ENCODE measurements at regions not wholly inside any gene's neighbourhood (a gene's known extent, or its start where the extent isn't known, plus 50 kb on each side); places are given as distances from the start of the nearest gene placed in this dataset.
"Not testable (repeated sequence)": the region's sequence is repeated elsewhere in the genome, so short reads cannot be mapped to it uniquely, and the experiment has no call there.

- DNase-seq: no peak
These were observed 132.6 kb downstream of the PRL start for GRCh38 chr6:22164236-22164635.

GRCh38 chr6:22171006-22171405 lies 125.8 kb downstream of the PRL start:
- not testable (repeated sequence) for DNase-seq

GRCh38 chr6:22171885-22172284 lies 125.0 kb downstream of the PRL start:
- DNase-seq: not testable (repeated sequence)

GRCh38 chr6:22173311-22173710 lies 123.5 kb downstream of the PRL start:
- DNase-seq: no peak

GRCh38 chr6:22180250-22180649 lies 116.6 kb downstream of the PRL start:
- DNase-seq: not testable (repeated sequence)

GRCh38 chr6:22184371-22184770 lies 112.5 kb downstream of the PRL start:
- DNase-seq: no peak

GRCh38 chr6:22189946-22190345 lies 106.9 kb downstream of the PRL start:
- no peak for DNase-seq

GRCh38 chr6:22194188-22194921 lies 102.5 kb downstream of the PRL start:
- peak in 1 of 2 donors; percentile 22 for DNase-seq

GRCh38 chr6:22199771-22200170 lies 97.1 kb downstream of the PRL start:
- no peak for DNase-seq

- no peak for DNase-seq
These were observed 92.7 kb downstream of the PRL start for GRCh38 chr6:22204153-22204552.

- DNase-seq: no peak
These were observed 91.6 kb downstream of the PRL start for GRCh38 chr6:22205266-22205665.

- no peak for DNase-seq
These were observed 90.7 kb downstream of the PRL start for GRCh38 chr6:22206106-22206505.

- no peak for DNase-seq
These were observed 88.8 kb downstream of the PRL start for GRCh38 chr6:22208026-22208425.

GRCh38 chr6:22214314-22214713 lies 82.5 kb downstream of the PRL start:
- DNase-seq: no peak

- not testable (repeated sequence) for DNase-seq
These were observed 81.4 kb downstream of the PRL start for GRCh38 chr6:22215474-22215873.

GRCh38 chr6:22218410-22218809 lies 78.4 kb downstream of the PRL start:
- DNase-seq: no peak

GRCh38 chr6:22219925-22220324 lies 76.9 kb downstream of the PRL start:
- DNase-seq: no peak

GRCh38 chr6:22221211-22221610 lies 75.6 kb downstream of the PRL start:
- DNase-seq: no peak

GRCh38 chr6:22221630-22222029 lies 75.2 kb downstream of the PRL start:
- no peak for DNase-seq

GRCh38 chr6:22222469-22222868 lies 74.4 kb downstream of the PRL start:
- DNase-seq: no peak

GRCh38 chr6:22227824-22228610 lies 68.8 kb downstream of the PRL start:
- no peak for DNase-seq

GRCh38 chr6:22231050-22231449 lies 65.8 kb downstream of the PRL start:
- no peak for DNase-seq

GRCh38 chr6:22231616-22232015 lies 65.2 kb downstream of the PRL start:
- DNase-seq: no peak

Measured in inflammatory macrophage treated with lipopolysaccharide for 1 hour (primary cell).